HCT116 (cell line): ENCODE measurements at regions not wholly inside any gene's neighbourhood (a gene's known extent, or its start where the extent isn't known, plus 50 kb on each side); places are given as distances from the start of the nearest gene placed in this dataset.

ENCODE experiments used
- ATAC-seq: fragments of 200-7000 bp; cut with Tn5 transposase; 2 replicates; pipeline ENCODE4 v1.9.1; 2020; ENCODE audit warnings: mild to moderate bottlenecking, moderate library complexity
- BruUV-seq: library from RNA; stranded (reverse); fragments of 400-500 nt; replicated peaks from 2 replicates; lab custom pipeline; 2021; lab: Mats Ljungman, UMichigan
- CTCF ChIA-PET: fragments of 300-600 bp; sonication (Branson Sonifier 250); formaldehyde crosslinking; loops from one replicate; lab custom pipeline; 2021; ENCODE audit warnings: antibody characterized with exemption; lab: Charles Lee
- POLR2A ChIA-PET: fragments of 300-600, 350-600 bp; sonication (Branson Sonifier 250); formaldehyde crosslinking; loops from one replicate; lab custom pipeline; 2021; ENCODE audit warnings: antibody characterized with exemption; lab: Charles Lee
- RAD21 ChIA-PET, 2 experiments: fragments of 300-600 bp; sonication (Branson Sonifier 250); formaldehyde crosslinking; loops; one replicate each; lab custom pipeline; 2023; ENCODE audit warnings: low total read pairs in 2 of 2; ENCODE audit not compliant: uncharacterized antibody in 2 of 2, unreplicated experiment in 2 of 2, low non-redundant PET in 1 of 2; lab: Charles Lee
- DNase-seq: peaks from one replicate; pipeline ENCODE4 v3.0.0-alpha.2; 2010; ENCODE audit warnings: low read depth, low spot score
- H2AFZ ChIP-seq: fragments of 200-600 bp; shearing (Covaris generic), sonication (generic); 2 replicates; pipeline ENCODE4 v1.6.1; 2017; ENCODE audit warnings: low read depth, mixed run types, mixed read lengths, antibody characterized with exemption, low read length; ENCODE audit not compliant: poor library complexity, severe bottlenecking
- H3K27ac ChIP-seq: 2 replicates; pipeline ENCODE4 v1.5.1; 2012; ENCODE audit warnings: low read depth, low read length
- H3K27me3 ChIP-seq: fragments of 200-600 bp; sonication (generic); 2 replicates; pipeline ENCODE4 v1.6.1; 2016; ENCODE audit warnings: mixed run types, low read length, mixed read lengths; ENCODE audit not compliant: insufficient read depth
- H3K36me3 ChIP-seq, 2 experiments: fragments of 200-500 bp in 1 of 2; fragments of 200-600 bp in 1 of 2; sonication (Bioruptor generic) in 1 of 2; sonication (generic) in 1 of 2; 2 replicates each; pipeline versions ENCODE4 v1.5.1 to v1.6.1; 2014 to 2016; ENCODE audit warnings: low read length in 2 of 2, inconsistent platforms in 1 of 2, mixed read lengths in 1 of 2, mixed run types in 1 of 2; ENCODE audit not compliant: insufficient read depth in 2 of 2, control insufficient read depth in 1 of 2
- H3K4me1 ChIP-seq, 2 experiments: fragments of 200-600 bp in 1 of 2; sonication (generic) in 1 of 2; 2 replicates each; pipeline versions ENCODE4 v1.5.1 to v1.6.1; 2012 to 2017; ENCODE audit warnings: low read length in 2 of 2, inconsistent platforms in 1 of 2, mild to moderate bottlenecking in 1 of 2, mixed read lengths in 1 of 2, mixed run types in 1 of 2, moderate library complexity in 1 of 2; ENCODE audit not compliant: insufficient read depth in 2 of 2, control insufficient read depth in 1 of 2
- H3K4me2 ChIP-seq: fragments of 200-600 bp; sonication (generic); 2 replicates; pipeline ENCODE4 v1.6.1; 2017; ENCODE audit warnings: mixed run types, low read length, mixed read lengths
- H3K4me3 ChIP-seq, 2 experiments: fragments of 200-600 bp in 1 of 2; sonication (generic) in 1 of 2; replicated peaks in 1 of 2; 2 replicates each; pipeline ENCODE4 v1.5.1; 2011 to 2016; ENCODE audit warnings: low read length in 2 of 2, control low read depth in 1 of 2, low read depth in 1 of 2, mild to moderate bottlenecking in 1 of 2, mixed read lengths in 1 of 2, mixed run types in 1 of 2
- H3K79me2 ChIP-seq: fragments of 200-600 bp; sonication (generic); 2 replicates; pipeline ENCODE4 v1.6.1; 2017; ENCODE audit warnings: mild to moderate bottlenecking, mixed run types, low read length, moderate library complexity, mixed read lengths; ENCODE audit not compliant: insufficient read depth
- H3K9ac ChIP-seq: fragments of 200-600 bp; sonication (generic); 2 replicates; pipeline ENCODE4 v1.6.1; 2016; ENCODE audit warnings: low read length, mixed read lengths
- H3K9me2 ChIP-seq: fragments of 200-600 bp; sonication (generic), shearing (Covaris generic); 2 replicates; pipeline ENCODE4 v1.6.1; 2017; ENCODE audit warnings: mixed run types, mild to moderate bottlenecking, moderate library complexity; ENCODE audit not compliant: insufficient read depth
- H3K9me3 ChIP-seq, 2 experiments: fragments of 200-500 bp in 1 of 2; fragments of 200-600 bp in 1 of 2; sonication (Bioruptor generic) in 1 of 2; sonication (generic) in 1 of 2; 2 replicates each; pipeline ENCODE4 v1.6.1; 2014 to 2017; ENCODE audit warnings: low read length in 2 of 2, mixed read lengths in 2 of 2, inconsistent platforms in 1 of 2, low read depth in 1 of 2, mild to moderate bottlenecking in 1 of 2, mixed run types in 1 of 2, moderate library complexity in 1 of 2; ENCODE audit not compliant: control insufficient read depth in 1 of 2, insufficient read depth in 1 of 2
- H4K20me1 ChIP-seq: fragments of 200-600 bp; sonication (generic), shearing (Covaris generic); 2 replicates; pipeline ENCODE4 v1.6.1; 2017; ENCODE audit warnings: mixed run types, mild to moderate bottlenecking, moderate library complexity; ENCODE audit not compliant: insufficient read depth
- CEBPB ChIP-seq: IDR thresholded peaks from 2 replicates; pipeline ENCODE4 v1.6.1; 2012; ENCODE audit warnings: low read depth
- CTCF ChIP-seq, 3 experiments: fragments of 200-600 bp in 1 of 3; sonication (generic) in 1 of 3; IDR thresholded peaks in 2 of 3; conservative IDR thresholded peaks in 1 of 3; 2 replicates each; pipeline ENCODE4 v1.5.1; 2012 to 2017; ENCODE audit warnings: low read depth in 2 of 3, low read length in 2 of 3, antibody characterized with exemption in 1 of 3, borderline replicate concordance in 1 of 3, control low read depth in 1 of 3, mild to moderate bottlenecking in 1 of 3, mixed read lengths in 1 of 3, mixed run types in 1 of 3, moderate library complexity in 1 of 3; ENCODE audit not compliant: insufficient read depth in 1 of 3
- EGR1 ChIP-seq: IDR thresholded peaks from 2 replicates; pipeline ENCODE4 v1.6.1; 2012; ENCODE audit warnings: low read depth
- EZH2 ChIP-seq: fragments of 200-600 bp; sonication (generic); IDR thresholded peaks from 2 replicates; pipeline ENCODE4 v1.6.1; 2017; ENCODE audit warnings: antibody characterized with exemption, mixed run types
- JUND ChIP-seq: IDR thresholded peaks from 2 replicates; pipeline ENCODE4 v1.6.1; 2012
- MAX ChIP-seq: IDR thresholded peaks from 2 replicates; pipeline ENCODE4 v1.6.1; 2012
- REST ChIP-seq: IDR thresholded peaks from 2 replicates; pipeline ENCODE4 v1.6.1; 2012; ENCODE audit warnings: low read depth
- SIN3A ChIP-seq: IDR thresholded peaks from 2 replicates; pipeline ENCODE4 v1.6.1; 2012; ENCODE audit warnings: low read depth
- SP1 ChIP-seq: IDR thresholded peaks from 2 replicates; pipeline ENCODE4 v1.6.1; 2012; ENCODE audit warnings: low read depth
- SRF ChIP-seq: IDR thresholded peaks from 2 replicates; pipeline ENCODE4 v1.6.1; 2012; ENCODE audit warnings: low read depth
- TCF7L2 ChIP-seq: IDR thresholded peaks from 2 replicates; pipeline ENCODE4 v1.7.0; 2011; ENCODE audit warnings: borderline replicate concordance, inconsistent platforms; ENCODE audit not compliant: insufficient read depth, insufficient read length; ENCODE audit errors: extremely low read depth
- YY1 ChIP-seq: IDR thresholded peaks from 2 replicates; pipeline ENCODE4 v1.6.1; 2011; ENCODE audit warnings: low read length, low read depth, moderate library complexity, mild to moderate bottlenecking; ENCODE audit not compliant: insufficient replicate concordance; ENCODE audit errors: extremely low read depth
- ZBTB33 ChIP-seq: IDR thresholded peaks from 2 replicates; pipeline ENCODE4 v1.6.1; 2011; ENCODE audit warnings: mild to moderate bottlenecking, low read length, moderate library complexity; ENCODE audit not compliant: insufficient replicate concordance; ENCODE audit errors: extremely low read depth
- ZFX ChIP-seq: fragments of 450-650 bp; IDR thresholded peaks from 2 replicates; pipeline ENCODE4 v1.6.1; 2017
- ZNF274 ChIP-seq: fragments of 200-500 bp; sonication (Bioruptor generic); IDR thresholded peaks from 2 replicates; pipeline ENCODE4 v1.6.1; 2014; ENCODE audit warnings: mild to moderate bottlenecking, low read depth, low read length, inconsistent platforms
- intact Hi-C: fragments of 100-400 bp; cut with micrococcal nuclease; formaldehyde crosslinking; loops from 2 replicates; pipeline ENCODE4 v1.10.0; 2022

GRCh38 chr1:95703046-95703445 lies 469.0 kb downstream of the RWDD3 start:
- no peak overlapping the region for H3K27ac ChIP-seq
- no TSS peak for BruUV-seq
- H3K79me2 ChIP-seq = no peaks in the 10 kb centered on the region
- POLR2A ChIA-PET = no interaction called here
- no peaks in the 10 kb centered on the region for H3K27me3 ChIP-seq
- no peak for ATAC-seq
- CTCF ChIA-PET = no interaction called here
- intact Hi-C loops = no loop called here
- no peak for TF ChIP-seq SRF
- no peak for TF ChIP-seq MAX
- no peak for TF ChIP-seq ZBTB33
- TF ChIP-seq CTCF (IDR thresholded peaks at IDR 0.05 in 2 of 3, conservative IDR thresholded peaks at IDR 0.05 in 1 of 3; ENCODE audit: borderline replicate concordance in 1 of 3, insufficient read depth in 1 of 3, low read depth in 2 of 3, low read length in 2 of 3) = no peak
- no peak for TF ChIP-seq REST
- TF ChIP-seq SP1 = no peak
- no peak for TF ChIP-seq CEBPB
- no peak for TF ChIP-seq SIN3A
- no peak for TF ChIP-seq JUND
- TF ChIP-seq TCF7L2 = no peak
- no peak for TF ChIP-seq ZFX
- no peak for TF ChIP-seq YY1
- no peak for TF ChIP-seq EZH2
- no peak for TF ChIP-seq EGR1
- no peak for TF ChIP-seq ZNF274
- no peak overlapping the region for H3K4me2 ChIP-seq
- H2AFZ ChIP-seq = no peak overlapping the region
- no peaks in the 10 kb centered on the region for H3K36me3 ChIP-seq
- peaks cover 7 to 14% of the 10 kb centered on the region in 2 experiments; a peak in 3 of 4 replicates for H3K9me3 ChIP-seq
- no peaks in the 10 kb centered on the region for H3K9me2 ChIP-seq
- no peak overlapping the region for H3K9ac ChIP-seq
- no peak for DNase-seq
- H3K4me3 ChIP-seq = no peak overlapping the region
- RAD21 ChIA-PET = no interaction called here
- no peaks in the 10 kb centered on the region for H3K4me1 ChIP-seq
- no peaks in the 10 kb centered on the region for H4K20me1 ChIP-seq
